ENCODE measurements at regions not wholly inside any gene's neighbourhood (a gene's known extent, or its start where the extent isn't known, plus 50 kb on each side); places are given as distances from the start of the nearest gene placed in this dataset.

DNA sequence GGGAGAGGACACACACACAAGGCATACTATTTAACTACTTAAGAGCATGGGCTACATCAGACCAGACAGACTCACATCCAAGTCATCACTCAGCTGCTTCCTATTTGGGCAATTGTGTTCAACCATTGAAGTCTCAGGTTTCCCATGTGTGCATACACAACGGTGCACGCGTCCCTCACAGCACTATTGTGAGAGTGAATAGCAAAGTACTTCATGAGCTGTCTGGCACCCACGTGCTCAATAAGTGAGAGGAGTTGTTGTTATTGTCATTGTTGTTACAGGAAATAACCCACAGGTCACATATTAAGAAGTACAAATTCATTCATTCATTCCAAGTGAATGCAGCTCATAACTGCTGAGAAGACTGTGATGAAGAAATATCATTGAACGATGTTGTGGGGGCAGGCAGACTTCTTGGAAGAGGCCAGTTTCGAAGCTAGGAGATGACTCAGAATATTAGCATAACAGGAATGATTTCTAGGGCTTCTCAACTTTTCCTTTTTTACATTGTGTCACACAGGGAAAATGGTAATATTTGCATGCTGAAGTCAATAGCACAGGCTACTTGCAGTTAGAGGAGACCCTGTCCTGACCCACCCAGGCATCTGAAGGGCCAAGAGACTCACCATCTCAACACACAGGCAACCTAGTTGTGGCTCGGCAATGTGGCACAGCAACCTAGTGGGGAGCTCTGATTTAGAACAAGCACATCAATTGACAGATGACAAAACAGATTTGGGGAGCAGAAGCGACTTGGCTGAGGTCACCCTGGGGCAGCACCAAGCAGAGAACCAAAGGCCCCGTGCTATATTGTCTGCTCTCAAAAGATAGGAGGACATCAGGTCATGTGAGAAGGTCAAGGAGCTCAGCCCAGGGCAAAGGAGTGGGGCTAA is 606.0 kb downstream of the BUD13 start:
- Histone ChIP-seq H3K4me1 (ENCODE audit: control insufficient read depth, insufficient read depth, low read length) (peaks cover 6% of the 10 kb centered on the region; the same call in 1 of the 2 replicates), H3K27ac (ENCODE audit: low read depth, low read length) (no peak overlapping the region), H3K27me3 (ENCODE audit: control insufficient read depth, insufficient read depth, low read length) (no peaks in the 10 kb centered on the region), H3K36me3 (ENCODE audit: control insufficient read depth, insufficient read depth, low read length) (no peaks in the 10 kb centered on the region), H3K9ac (ENCODE audit: low read depth, low read length) (no peak overlapping the region), H3K4me3 (ENCODE audit: low read depth, low read length) (no peak overlapping the region), H3K9me3 (ENCODE audit: control insufficient read depth, insufficient read depth, low read length) (no peaks in the 10 kb centered on the region)

GRCh38 chr11:116164843-116165242 is 607.9 kb downstream of the BUD13 start:
- no peaks in the 10 kb centered on the region for H3K36me3 ChIP-seq (ENCODE audit: control insufficient read depth, insufficient read depth, low read length)
- H3K9me3 ChIP-seq (ENCODE audit: control insufficient read depth, insufficient read depth, low read length) = no peaks in the 10 kb centered on the region

GRCh38 chr11:116162886-116163230 is 609.9 kb downstream of the BUD13 start:
- Histone ChIP-seq H3K36me3 (ENCODE audit: control insufficient read depth, insufficient read depth, low read length) (no peaks in the 10 kb centered on the region), H3K27me3 (ENCODE audit: control insufficient read depth, insufficient read depth, low read length) (no peaks in the 10 kb centered on the region), H3K4me3 (ENCODE audit: low read depth, low read length) (no peak overlapping the region), H3K27ac (ENCODE audit: low read depth, low read length) (no peak overlapping the region), H3K9ac (ENCODE audit: low read depth, low read length) (no peak overlapping the region), H3K9me3 (ENCODE audit: control insufficient read depth, insufficient read depth, low read length) (no peaks in the 10 kb centered on the region), H3K4me1 (ENCODE audit: control insufficient read depth, insufficient read depth, low read length) (peaks cover 6% of the 10 kb centered on the region; the same call in 1 of the 2 replicates)

More at GRCh38 chr11:116164843-116165242, 607.9 kb downstream of the BUD13 start:
- Histone ChIP-seq H3K27ac (ENCODE audit: low read depth, low read length) (no peak overlapping the region), H3K27me3 (ENCODE audit: control insufficient read depth, insufficient read depth, low read length) (no peaks in the 10 kb centered on the region), H3K9ac (ENCODE audit: low read depth, low read length) (no peak overlapping the region), H3K4me3 (ENCODE audit: low read depth, low read length) (no peak overlapping the region), H3K4me1 (ENCODE audit: control insufficient read depth, insufficient read depth, low read length) (peaks cover 6% of the 10 kb centered on the region; the same call in 1 of the 2 replicates)

DNA sequence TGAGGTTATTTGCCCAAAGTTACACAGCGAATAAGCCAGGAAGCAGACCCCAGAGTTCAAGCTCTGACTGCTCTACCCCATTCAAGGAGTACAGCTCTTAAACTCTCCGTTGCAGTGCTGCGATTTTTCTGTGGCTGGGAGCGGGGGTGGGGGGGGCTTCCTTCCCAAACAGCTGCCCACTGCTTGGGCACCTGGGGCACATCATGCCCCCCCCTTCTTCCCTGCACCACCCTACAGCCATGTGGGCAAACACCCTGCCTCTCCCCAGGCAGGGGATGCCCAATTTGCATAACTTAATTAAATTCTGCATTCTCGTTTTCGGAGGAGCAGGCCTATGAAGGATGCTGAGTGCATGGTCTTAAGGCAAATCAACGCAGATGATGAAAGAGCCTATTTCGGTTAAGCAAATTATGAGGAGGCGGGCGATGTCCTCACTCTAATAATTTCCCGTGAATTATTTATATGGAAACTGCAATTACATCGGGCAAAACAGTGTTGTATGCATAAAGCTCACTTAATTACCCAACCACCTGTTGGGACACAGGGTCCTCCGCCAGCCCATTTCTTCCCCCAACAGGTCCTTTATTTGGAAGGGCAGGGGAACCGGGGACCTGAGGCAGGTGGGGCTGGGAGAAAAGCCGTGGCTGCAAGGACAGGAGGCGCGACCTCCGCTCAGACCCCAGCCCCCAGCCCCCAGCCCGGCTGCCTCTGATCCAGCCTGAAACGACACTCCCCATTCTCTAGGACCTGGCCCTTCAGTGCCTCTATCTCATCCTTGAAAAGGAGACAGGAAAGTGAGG is 610.5 kb downstream of the BUD13 start:
- H3K36me3 ChIP-seq (ENCODE audit: control insufficient read depth, insufficient read depth, low read length) = no peaks in the 10 kb centered on the region
- H3K4me1 ChIP-seq (ENCODE audit: control insufficient read depth, insufficient read depth, low read length) = peaks cover 6% of the 10 kb centered on the region; the same call in 1 of the 2 replicates
- no peaks in the 10 kb centered on the region for H3K9me3 ChIP-seq (ENCODE audit: control insufficient read depth, insufficient read depth, low read length)
- H3K27me3 ChIP-seq (ENCODE audit: control insufficient read depth, insufficient read depth, low read length) = no peaks in the 10 kb centered on the region
- H3K9ac ChIP-seq (ENCODE audit: low read depth, low read length) = no peak overlapping the region
- H3K27ac ChIP-seq (ENCODE audit: low read depth, low read length) = no peak overlapping the region
- no peak overlapping the region for H3K4me3 ChIP-seq (ENCODE audit: low read depth, low read length)

- H3K27ac ChIP-seq (ENCODE audit: low read depth, low read length) = no peak overlapping the region
Observed at GRCh38 chr11:116148645-116149044, 624.1 kb downstream of the BUD13 start.

DNA sequence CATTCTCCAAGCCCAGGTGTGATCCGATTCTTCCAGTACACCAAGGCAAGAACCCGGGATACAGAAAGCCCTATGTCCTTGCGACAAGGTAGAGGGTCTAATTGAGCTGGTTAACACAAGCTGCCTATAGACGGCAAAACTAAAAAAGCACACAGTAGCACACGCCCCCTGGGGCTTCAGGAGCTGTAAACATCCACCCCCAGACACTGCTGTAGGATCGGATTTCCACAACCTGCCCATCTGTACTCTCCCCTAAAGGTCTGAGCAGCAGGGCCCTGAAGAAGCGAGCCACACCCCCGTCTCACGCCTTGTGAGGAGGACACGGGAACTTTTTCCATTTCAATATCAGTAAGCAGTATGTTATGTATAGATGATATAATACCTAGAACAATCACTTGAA is 624.7 kb downstream of the BUD13 start:
- no peak overlapping the region for H3K4me3 ChIP-seq (ENCODE audit: low read depth, low read length)
- no peaks in the 10 kb centered on the region for H3K36me3 ChIP-seq (ENCODE audit: control insufficient read depth, insufficient read depth, low read length)
- H3K4me1 ChIP-seq (ENCODE audit: control insufficient read depth, insufficient read depth, low read length) = peaks cover 9% of the 10 kb centered on the region; the same call in 1 of the 2 replicates
- H3K9me3 ChIP-seq (ENCODE audit: control insufficient read depth, insufficient read depth, low read length) = no peaks in the 10 kb centered on the region
- no peaks in the 10 kb centered on the region for H3K27me3 ChIP-seq (ENCODE audit: control insufficient read depth, insufficient read depth, low read length)
- no peak overlapping the region for H3K9ac ChIP-seq (ENCODE audit: low read depth, low read length)
- no peak overlapping the region for H3K27ac ChIP-seq (ENCODE audit: low read depth, low read length)

More at GRCh38 chr11:116148645-116149044, 624.1 kb downstream of the BUD13 start:
- Histone ChIP-seq H3K9me3 (ENCODE audit: control insufficient read depth, insufficient read depth, low read length) (no peaks in the 10 kb centered on the region), H3K27me3 (ENCODE audit: control insufficient read depth, insufficient read depth, low read length) (no peaks in the 10 kb centered on the region), H3K4me3 (ENCODE audit: low read depth, low read length) (no peak overlapping the region), H3K4me1 (ENCODE audit: control insufficient read depth, insufficient read depth, low read length) (peaks cover 9% of the 10 kb centered on the region; the same call in 1 of the 2 replicates), H3K36me3 (ENCODE audit: control insufficient read depth, insufficient read depth, low read length) (no peaks in the 10 kb centered on the region), H3K9ac (ENCODE audit: low read depth, low read length) (no peak overlapping the region)

- Histone ChIP-seq H3K27me3 (ENCODE audit: control insufficient read depth, insufficient read depth, low read length) (no peaks in the 10 kb centered on the region), H3K4me1 (ENCODE audit: control insufficient read depth, insufficient read depth, low read length) (peaks cover 9% of the 10 kb centered on the region; the same call in 1 of the 2 replicates), H3K36me3 (ENCODE audit: control insufficient read depth, insufficient read depth, low read length) (no peaks in the 10 kb centered on the region), H3K4me3 (ENCODE audit: low read depth, low read length) (no peak overlapping the region), H3K9ac (ENCODE audit: low read depth, low read length) (no peak overlapping the region), H3K9me3 (ENCODE audit: control insufficient read depth, insufficient read depth, low read length) (no peaks in the 10 kb centered on the region), H3K27ac (ENCODE audit: low read depth, low read length) (no peak overlapping the region)
Observed at GRCh38 chr11:116145187-116145865, 627.5 kb downstream of the BUD13 start.

DNA sequence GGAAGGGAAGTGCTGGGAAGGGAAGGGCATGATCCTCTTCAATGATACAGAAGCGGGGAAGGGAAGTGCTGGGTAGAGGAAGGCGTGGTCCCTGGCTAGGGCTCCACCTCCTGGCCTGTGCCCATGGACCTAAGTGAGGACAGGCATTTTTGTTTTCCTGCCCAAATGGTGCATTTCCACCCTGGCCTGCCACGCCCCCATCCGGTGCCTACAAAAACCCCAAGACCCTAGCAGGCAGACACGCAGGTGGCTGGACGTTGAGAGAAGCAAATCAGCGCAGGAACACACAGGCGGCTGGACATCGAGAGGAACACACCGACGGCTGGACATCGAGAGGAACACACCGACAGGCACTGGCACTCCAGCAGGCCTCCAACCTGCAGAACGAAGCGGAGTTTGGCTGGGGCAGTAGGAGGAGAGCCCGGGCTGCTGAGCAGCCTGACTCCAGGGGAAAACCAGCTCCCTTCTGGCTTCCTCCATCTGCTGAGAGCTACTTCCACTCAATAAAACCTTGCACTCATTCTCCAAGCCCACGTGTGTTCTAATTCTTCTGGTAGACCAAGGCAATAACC is 628.3 kb downstream of the BUD13 start:
- no peak overlapping the region for H3K4me3 ChIP-seq (ENCODE audit: low read depth, low read length)
- H3K36me3 ChIP-seq (ENCODE audit: control insufficient read depth, insufficient read depth, low read length) = no peaks in the 10 kb centered on the region
- peaks cover 9% of the 10 kb centered on the region; the same call in 1 of the 2 replicates for H3K4me1 ChIP-seq (ENCODE audit: control insufficient read depth, insufficient read depth, low read length)
- no peaks in the 10 kb centered on the region for H3K27me3 ChIP-seq (ENCODE audit: control insufficient read depth, insufficient read depth, low read length)
- H3K9me3 ChIP-seq (ENCODE audit: control insufficient read depth, insufficient read depth, low read length) = no peaks in the 10 kb centered on the region
- no peak overlapping the region for H3K9ac ChIP-seq (ENCODE audit: low read depth, low read length)
- H3K27ac ChIP-seq (ENCODE audit: low read depth, low read length) = no peak overlapping the region

- no peaks in the 10 kb centered on the region for H3K9me3 ChIP-seq (ENCODE audit: control insufficient read depth, insufficient read depth, low read length)
- no peak overlapping the region for H3K4me3 ChIP-seq (ENCODE audit: low read depth, low read length)
- peaks cover 6% of the 10 kb centered on the region; the same call in 1 of the 2 replicates for H3K4me1 ChIP-seq (ENCODE audit: control insufficient read depth, insufficient read depth, low read length)
- no peak overlapping the region for H3K27ac ChIP-seq (ENCODE audit: low read depth, low read length)
- no peak overlapping the region for H3K9ac ChIP-seq (ENCODE audit: low read depth, low read length)
- H3K36me3 ChIP-seq (ENCODE audit: control insufficient read depth, insufficient read depth, low read length) = no peaks in the 10 kb centered on the region
- no peaks in the 10 kb centered on the region for H3K27me3 ChIP-seq (ENCODE audit: control insufficient read depth, insufficient read depth, low read length)
Observed at GRCh38 chr11:116138280-116138679, 634.1 kb upstream of the CADM1 start.

- no peak overlapping the region for H3K9ac ChIP-seq (ENCODE audit: low read depth, low read length)
Observed at GRCh38 chr11:116137753-116138152, 633.5 kb upstream of the CADM1 start.

More at GRCh38 chr11:116137753-116138152, 633.5 kb upstream of the CADM1 start:
- H3K9me3 ChIP-seq (ENCODE audit: control insufficient read depth, insufficient read depth, low read length) = no peaks in the 10 kb centered on the region
- no peaks in the 10 kb centered on the region for H3K36me3 ChIP-seq (ENCODE audit: control insufficient read depth, insufficient read depth, low read length)
- no peaks in the 10 kb centered on the region for H3K27me3 ChIP-seq (ENCODE audit: control insufficient read depth, insufficient read depth, low read length)
- no peak overlapping the region for H3K4me3 ChIP-seq (ENCODE audit: low read depth, low read length)
- H3K27ac ChIP-seq (ENCODE audit: low read depth, low read length) = no peak overlapping the region
- peaks cover 6% of the 10 kb centered on the region; the same call in 1 of the 2 replicates for H3K4me1 ChIP-seq (ENCODE audit: control insufficient read depth, insufficient read depth, low read length)
